HepG2 (cell line): ENCODE measurements at regions not wholly inside any gene's neighbourhood (a gene's known extent, or its start where the extent isn't known, plus 50 kb on each side); places are given as distances from the start of the nearest gene placed in this dataset.

Experiments used
- ATAC-seq: fragments of 200-7000 bp; cut with Tn5 transposase; 3 replicates; pipeline ENCODE4 v1.9.1; 2020; ENCODE audit warnings: mild to moderate bottlenecking, moderate library complexity
- BruUV-seq: library from RNA; stranded (reverse); fragments of 400-500 nt; replicated peaks from 2 replicates; lab custom pipeline; 2021; lab: Mats Ljungman, UMichigan
- CTCF ChIA-PET: fragments of 300-600 bp; formaldehyde crosslinking; extraction: SDS; loops from one replicate; lab custom pipeline; 2021; ENCODE audit warnings: low total read pairs, inconsistent platforms, low intra/inter-chr PET ratio; lab: Yijun Ruan, JAX
- POLR2A ChIA-PET: fragments of 350-600 bp; sonication (Branson Sonifier 250); formaldehyde crosslinking; loops from one replicate; lab custom pipeline; 2020; ENCODE audit warnings: antibody characterized with exemption, inconsistent platforms; lab: Yijun Ruan, JAX
- DNase-seq: peaks from one replicate; pipeline ENCODE4 v3.0.0-alpha.2; 2015; ENCODE audit warnings: low spot score
- FAIRE-seq: peaks from 3 replicates; lab custom pipeline; 2011; peaks lifted over from hg19 to GRCh38; lab: Jason Lieb, UNC
- H2AFZ ChIP-seq: one replicate; pipeline ENCODE4 v1.6.1; 2011; ENCODE audit warnings: low read length, inconsistent platforms
- H3K27ac ChIP-seq: fragments of 300-600 bp; 3 replicates; pipeline ENCODE4 v1.8.0; 2011; ENCODE audit warnings: mixed run types, mild to moderate bottlenecking, mixed read lengths, low read length, inconsistent platforms; ENCODE audit not compliant: insufficient read depth; ENCODE audit errors: extremely low read length
- H3K27me3 ChIP-seq, 2 experiments: fragments of 200-600 bp in 1 of 2; 2 replicates in 1 of 2; 3 replicates in 1 of 2; pipeline versions ENCODE4 v1.6.0 to v1.8.0; 2011; ENCODE audit warnings: low read length in 2 of 2, mild to moderate bottlenecking in 2 of 2, moderate library complexity in 2 of 2, inconsistent platforms in 1 of 2; ENCODE audit not compliant: insufficient read depth in 2 of 2, control insufficient read depth in 1 of 2
- H3K36me3 ChIP-seq, 2 experiments: fragments of 200-600 bp in 1 of 2; replicated peaks in 1 of 2; 2 replicates in 1 of 2; 3 replicates in 1 of 2; pipeline versions ENCODE4 v1.5.1 to v1.8.0; 2011; ENCODE audit warnings: low read length in 2 of 2, inconsistent platforms in 1 of 2; ENCODE audit not compliant: insufficient read depth in 2 of 2, control insufficient read depth in 1 of 2
- H3K4me1 ChIP-seq: 2 replicates; pipeline ENCODE4 v1.5.1; 2012; ENCODE audit warnings: low read length, inconsistent platforms; ENCODE audit not compliant: insufficient read depth
- H3K4me2 ChIP-seq: 2 replicates; pipeline ENCODE4 v1.6.0; 2011; ENCODE audit warnings: low read depth, low read length, inconsistent platforms
- H3K4me3 ChIP-seq, 3 experiments: fragments of 200-600 bp in 1 of 3; sonication (generic), shearing (Covaris generic) in 1 of 3; replicated peaks in 1 of 3; 2 replicates each; pipeline ENCODE4 v1.5.1; 2011 to 2016; ENCODE audit warnings: low read length in 3 of 3, inconsistent platforms in 2 of 3, low read depth in 2 of 3, mild to moderate bottlenecking in 2 of 3, control low read depth in 1 of 3, mixed read lengths in 1 of 3; ENCODE audit not compliant: insufficient read depth in 1 of 3
- H3K79me2 ChIP-seq: one replicate; pipeline ENCODE4 v1.6.1; 2011; ENCODE audit warnings: low read length, inconsistent platforms; ENCODE audit not compliant: insufficient read depth
- H3K9ac ChIP-seq: 2 replicates; pipeline ENCODE4 v1.6.0; 2011; ENCODE audit warnings: mild to moderate bottlenecking, low read depth, low read length, inconsistent platforms; ENCODE audit not compliant: insufficient read depth
- H3K9me3 ChIP-seq: 2 replicates; pipeline ENCODE4 v1.5.1; 2012; ENCODE audit warnings: mild to moderate bottlenecking, low read length
- H4K20me1 ChIP-seq: 2 replicates; pipeline ENCODE4 v1.6.0; 2011; ENCODE audit warnings: inconsistent platforms, mild to moderate bottlenecking, low read length, moderate library complexity; ENCODE audit not compliant: insufficient read depth
- ERF ChIP-seq: IDR thresholded peaks from 2 replicates; pipeline ENCODE4 v1.6.1; 2018; ENCODE audit warnings: missing biosample characterization, missing genetic modification reagents
- HIVEP1 ChIP-seq: sonication (generic); formaldehyde crosslinking; IDR thresholded peaks from 2 replicates; pipeline ENCODE4 v1.4.0; 2020; ENCODE audit warnings: mild to moderate bottlenecking, missing genetic modification reagents
- HNF4A ChIP-seq: sonication (generic); formaldehyde crosslinking; IDR thresholded peaks from 2 replicates; pipeline ENCODE4 v1.4.0; 2020; ENCODE audit warnings: missing genetic modification reagents
- HNRNPL ChIP-seq: fragments of 200-400 bp; formaldehyde crosslinking; IDR thresholded peaks from 2 replicates; pipeline ENCODE4 v1.6.1; 2017; ENCODE audit warnings: mild to moderate bottlenecking, low read depth, low read length
- HOXD1 ChIP-seq: sonication (generic); formaldehyde crosslinking; IDR thresholded peaks from 2 replicates; pipeline ENCODE4 v1.5.0; 2020; ENCODE audit warnings: missing genetic modification reagents
- MATR3 ChIP-seq: sonication (generic); formaldehyde crosslinking; IDR thresholded peaks from 2 replicates; pipeline ENCODE4 v1.4.0; 2020; ENCODE audit warnings: missing genetic modification reagents
- MYNN ChIP-seq: sonication (generic); formaldehyde crosslinking; IDR thresholded peaks from 2 replicates; pipeline ENCODE4 v1.4.0; 2020; ENCODE audit warnings: mild to moderate bottlenecking, low read depth, missing genetic modification reagents
- NAIF1 ChIP-seq: sonication (generic); formaldehyde crosslinking; IDR thresholded peaks from 2 replicates; pipeline ENCODE4 v1.5.0; 2020; ENCODE audit warnings: mild to moderate bottlenecking, missing genetic modification reagents, borderline replicate concordance
- REXO4 ChIP-seq: sonication (generic); formaldehyde crosslinking; IDR thresholded peaks from 2 replicates; pipeline ENCODE4 v1.8.0; 2022; ENCODE audit warnings: missing genetic modification reagents, mild to moderate bottlenecking, borderline replicate concordance
- TBX2 ChIP-seq: sonication (generic); formaldehyde crosslinking; IDR thresholded peaks from 2 replicates; pipeline ENCODE4 v1.5.0; 2020; ENCODE audit warnings: missing genetic modification reagents, mild to moderate bottlenecking, borderline replicate concordance
- ZNF562 ChIP-seq: sonication (generic); formaldehyde crosslinking; IDR thresholded peaks from 2 replicates; pipeline ENCODE4 v1.8.0; 2022; ENCODE audit warnings: missing genetic modification reagents, borderline replicate concordance
- ZNF713 ChIP-seq: sonication (generic); formaldehyde crosslinking; IDR thresholded peaks from 2 replicates; pipeline ENCODE4 v1.4.0; 2020; ENCODE audit warnings: mild to moderate bottlenecking, missing genetic modification reagents
- ZNF766 ChIP-seq: sonication (generic); formaldehyde crosslinking; IDR thresholded peaks from 2 replicates; pipeline ENCODE4 v1.5.0; 2020; ENCODE audit warnings: missing genetic modification reagents, borderline replicate concordance
- ZNF777 ChIP-seq: sonication (generic); formaldehyde crosslinking; IDR thresholded peaks from 2 replicates; pipeline ENCODE4 v1.4.0; 2020; ENCODE audit warnings: missing genetic modification reagents
- WGBS: methylation state at CpG from one replicate; pipeline ENCODE4 v1.1.6; 2017; ENCODE audit warnings: low lambda C conversion rate; 5-methylcytosine and 5-hydroxymethylcytosine counted together
- in situ Hi-C: cut with HindIII; loops from 2 replicates; pipeline ENCODE4 v1.10.0; 2017; ENCODE audit warnings: low pct_unique_long_range_greater_than_20kb; ENCODE audit not compliant: extremely low pct_ligation_motif_present
- intact Hi-C: fragments of 100-400 bp; cut with micrococcal nuclease; formaldehyde crosslinking; loops from one replicate; pipeline ENCODE4 v1.10.0; 2022; ENCODE audit not compliant: unreplicated experiment
- TF ChIP-seq, protein P1 (sequence below): sonication (generic); formaldehyde crosslinking; IDR thresholded peaks from 2 replicates; pipeline ENCODE4 v1.4.0; 2020; ENCODE audit warnings: missing genetic modification reagents
- TF ChIP-seq, protein P2 (sequence below): sonication (generic); formaldehyde crosslinking; IDR thresholded peaks from 2 replicates; pipeline ENCODE4 v1.4.0; 2020; ENCODE audit warnings: missing genetic modification reagents
- TF ChIP-seq, protein P3 (sequence below): sonication (generic); formaldehyde crosslinking; IDR thresholded peaks from 2 replicates; pipeline ENCODE4 v1.5.0; 2020; ENCODE audit warnings: missing genetic modification reagents

DNA sequence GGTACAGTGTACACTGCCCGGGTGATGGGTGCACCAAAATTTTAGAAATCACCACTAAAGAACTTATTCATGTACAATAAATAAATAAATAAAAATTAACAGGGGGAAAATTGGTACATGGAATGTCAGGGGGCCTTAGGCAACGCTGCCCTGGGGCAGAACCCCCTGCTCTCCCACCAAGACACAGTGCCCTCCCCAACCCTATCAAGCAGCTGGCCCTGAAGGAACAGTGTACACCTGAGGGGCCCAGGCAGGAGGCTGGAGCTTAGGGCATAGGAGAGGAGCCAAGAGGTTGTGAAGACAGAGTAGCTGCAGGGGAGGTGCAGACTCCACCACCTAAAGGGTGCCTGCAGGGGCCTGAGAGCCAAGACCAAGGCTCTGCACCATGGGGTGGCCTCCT, 128.8 kb downstream of the BMS1 start:
- 2% methylated on average over 2 of the region's 2 CpGs for WGBS
- FAIRE-seq = no peak

More for the DNA sequence above, 128.8 kb downstream of the BMS1 start:
- H4K20me1 ChIP-seq = no peaks in the 10 kb centered on the region
- no peak overlapping the region for H3K4me2 ChIP-seq
- ChIA-PET CTCF (no interaction called here), POLR2A (no interaction called here)
- no peaks in the 10 kb centered on the region for H3K4me1 ChIP-seq
- no peak overlapping the region for H3K9ac ChIP-seq
- no TSS peak for BruUV-seq
- TF ChIP-seq HNRNPL (no peak), ZNF766 (CRISPR knock-in tag) (no peak), MATR3 (CRISPR knock-in tag) (no peak), REXO4 (CRISPR knock-in tag) (no peak), HNF4A (no peak), ERF (CRISPR knock-in tag) (no peak), NAIF1 (CRISPR knock-in tag) (no peak), HIVEP1 (CRISPR knock-in tag) (no peak), ZNF777 (CRISPR knock-in tag) (no peak), ZNF713 (no peak), TBX2 (CRISPR knock-in tag) (no peak), HOXD1 (CRISPR knock-in tag) (no peak), ZNF562 (CRISPR knock-in tag) (no peak), MYNN (CRISPR knock-in tag) (no peak)
- TF ChIP-seq, protein P1, sequence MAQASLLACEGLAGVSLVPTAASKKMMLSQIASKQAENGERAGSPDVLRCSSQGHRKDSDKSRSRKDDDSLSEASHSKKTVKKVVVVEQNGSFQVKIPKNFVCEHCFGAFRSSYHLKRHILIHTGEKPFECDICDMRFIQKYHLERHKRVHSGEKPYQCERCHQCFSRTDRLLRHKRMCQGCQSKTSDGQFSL (CRISPR knock-in tag) = no peak
- TF ChIP-seq, protein P2, sequence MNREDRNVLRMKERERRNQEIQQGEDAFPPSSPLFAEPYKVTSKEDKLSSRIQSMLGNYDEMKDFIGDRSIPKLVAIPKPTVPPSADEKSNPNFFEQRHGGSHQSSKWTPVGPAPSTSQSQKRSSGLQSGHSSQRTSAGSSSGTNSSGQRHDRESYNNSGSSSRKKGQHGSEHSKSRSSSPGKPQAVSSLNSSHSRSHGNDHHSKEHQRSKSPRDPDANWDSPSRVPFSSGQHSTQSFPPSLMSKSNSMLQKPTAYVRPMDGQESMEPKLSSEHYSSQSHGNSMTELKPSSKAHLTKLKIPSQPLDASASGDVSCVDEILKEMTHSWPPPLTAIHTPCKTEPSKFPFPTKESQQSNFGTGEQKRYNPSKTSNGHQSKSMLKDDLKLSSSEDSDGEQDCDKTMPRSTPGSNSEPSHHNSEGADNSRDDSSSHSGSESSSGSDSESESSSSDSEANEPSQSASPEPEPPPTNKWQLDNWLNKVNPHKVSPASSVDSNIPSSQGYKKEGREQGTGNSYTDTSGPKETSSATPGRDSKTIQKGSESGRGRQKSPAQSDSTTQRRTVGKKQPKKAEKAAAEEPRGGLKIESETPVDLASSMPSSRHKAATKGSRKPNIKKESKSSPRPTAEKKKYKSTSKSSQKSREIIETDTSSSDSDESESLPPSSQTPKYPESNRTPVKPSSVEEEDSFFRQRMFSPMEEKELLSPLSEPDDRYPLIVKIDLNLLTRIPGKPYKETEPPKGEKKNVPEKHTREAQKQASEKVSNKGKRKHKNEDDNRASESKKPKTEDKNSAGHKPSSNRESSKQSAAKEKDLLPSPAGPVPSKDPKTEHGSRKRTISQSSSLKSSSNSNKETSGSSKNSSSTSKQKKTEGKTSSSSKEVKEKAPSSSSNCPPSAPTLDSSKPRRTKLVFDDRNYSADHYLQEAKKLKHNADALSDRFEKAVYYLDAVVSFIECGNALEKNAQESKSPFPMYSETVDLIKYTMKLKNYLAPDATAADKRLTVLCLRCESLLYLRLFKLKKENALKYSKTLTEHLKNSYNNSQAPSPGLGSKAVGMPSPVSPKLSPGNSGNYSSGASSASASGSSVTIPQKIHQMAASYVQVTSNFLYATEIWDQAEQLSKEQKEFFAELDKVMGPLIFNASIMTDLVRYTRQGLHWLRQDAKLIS = no peak
- TF ChIP-seq, protein P3, sequence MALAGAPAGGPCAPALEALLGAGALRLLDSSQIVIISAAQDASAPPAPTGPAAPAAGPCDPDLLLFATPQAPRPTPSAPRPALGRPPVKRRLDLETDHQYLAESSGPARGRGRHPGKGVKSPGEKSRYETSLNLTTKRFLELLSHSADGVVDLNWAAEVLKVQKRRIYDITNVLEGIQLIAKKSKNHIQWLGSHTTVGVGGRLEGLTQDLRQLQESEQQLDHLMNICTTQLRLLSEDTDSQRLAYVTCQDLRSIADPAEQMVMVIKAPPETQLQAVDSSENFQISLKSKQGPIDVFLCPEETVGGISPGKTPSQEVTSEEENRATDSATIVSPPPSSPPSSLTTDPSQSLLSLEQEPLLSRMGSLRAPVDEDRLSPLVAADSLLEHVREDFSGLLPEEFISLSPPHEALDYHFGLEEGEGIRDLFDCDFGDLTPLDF (CRISPR knock-in tag) = no peak
- intact Hi-C loops (no loop called here), in situ Hi-C loops (no loop called here)
- H3K27me3 ChIP-seq = no peaks in the 10 kb centered on the region
- no peaks in the 10 kb centered on the region for H3K79me2 ChIP-seq
- DNase-seq (no peak), ATAC-seq (no peak)
- no peak overlapping the region for H3K4me3 ChIP-seq
- H3K36me3 ChIP-seq = no peaks in the 10 kb centered on the region
- H3K27ac ChIP-seq = no peak overlapping the region
- no peak overlapping the region for H2AFZ ChIP-seq
- H3K9me3 ChIP-seq = no peaks in the 10 kb centered on the region
